ENCODE measurements at regions not wholly inside any gene's neighbourhood (a gene's known extent, or its start where the extent isn't known, plus 50 kb on each side); places are given as distances from the start of the nearest gene placed in this dataset.

- no peak for DNase-seq
Measured at GRCh38 chr9:7936996-7937395, 137.4 kb upstream of the DMAC1 start.

DNA sequence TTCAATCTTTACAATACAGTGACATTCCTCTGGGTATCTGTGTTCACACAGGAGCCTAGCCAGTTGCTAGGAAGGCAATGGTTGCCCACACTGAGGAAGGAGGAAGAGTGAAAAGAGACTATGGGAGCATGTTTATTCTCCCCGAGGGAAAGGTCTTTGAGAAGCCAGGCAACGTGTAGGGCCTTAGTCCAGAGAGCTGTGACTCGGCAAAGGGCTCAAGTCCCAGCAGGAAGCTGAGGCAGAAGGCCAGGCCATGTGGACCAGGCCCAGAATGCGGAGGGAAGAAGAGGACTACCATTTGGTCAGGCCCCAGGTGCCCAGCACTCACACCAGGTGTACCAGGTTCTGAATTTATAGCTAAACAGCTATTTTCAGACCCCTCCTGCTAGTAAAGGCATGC lies 136.6 kb upstream of the DMAC1 start:
- no peak for DNase-seq

GRCh38 chr9:7935681-7936080 lies 136.1 kb upstream of the DMAC1 start:
- DNase-seq: peak; percentile 66

- DNase-seq: no peak
Measured at GRCh38 chr9:7932767-7933166, 133.2 kb upstream of the DMAC1 start.

GRCh38 chr9:7930613-7931012 lies 131.0 kb upstream of the DMAC1 start:
- DNase-seq: no peak

DNA sequence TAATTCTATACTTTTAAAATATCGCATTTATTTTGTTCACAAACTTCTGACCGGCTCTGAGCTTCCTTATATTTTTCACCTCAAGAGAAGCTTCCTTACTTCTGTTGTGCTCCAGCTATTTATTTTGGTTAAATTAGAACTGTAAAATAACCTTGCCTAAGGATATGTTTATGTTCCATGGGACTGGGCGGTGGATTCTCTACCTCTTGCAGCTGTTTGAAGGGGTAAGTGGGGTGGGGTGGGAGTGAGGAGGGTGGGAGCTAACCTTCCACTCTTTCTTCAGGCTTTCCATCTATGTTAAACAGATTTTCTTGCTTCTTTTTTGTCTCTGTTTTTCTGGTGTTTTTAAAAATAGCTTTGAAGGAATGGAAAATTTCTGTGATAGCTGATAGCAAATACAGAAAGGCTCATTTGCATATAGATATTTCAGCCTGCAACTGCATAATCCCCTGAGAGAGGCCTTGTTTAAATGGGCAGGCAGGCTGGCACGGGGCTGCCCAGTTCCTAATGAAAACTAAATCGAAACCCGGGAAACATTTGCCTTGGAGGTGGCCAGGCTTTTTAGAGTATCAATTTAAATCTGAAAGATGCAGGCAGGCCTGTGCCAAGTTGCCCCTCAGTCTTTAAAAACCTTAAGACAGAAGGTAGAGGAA lies 122.1 kb upstream of the DMAC1 start:
- no peak for DNase-seq

- DNase-seq: no peak
Measured at GRCh38 chr9:7912037-7912535, 112.5 kb upstream of the DMAC1 start.

DNA sequence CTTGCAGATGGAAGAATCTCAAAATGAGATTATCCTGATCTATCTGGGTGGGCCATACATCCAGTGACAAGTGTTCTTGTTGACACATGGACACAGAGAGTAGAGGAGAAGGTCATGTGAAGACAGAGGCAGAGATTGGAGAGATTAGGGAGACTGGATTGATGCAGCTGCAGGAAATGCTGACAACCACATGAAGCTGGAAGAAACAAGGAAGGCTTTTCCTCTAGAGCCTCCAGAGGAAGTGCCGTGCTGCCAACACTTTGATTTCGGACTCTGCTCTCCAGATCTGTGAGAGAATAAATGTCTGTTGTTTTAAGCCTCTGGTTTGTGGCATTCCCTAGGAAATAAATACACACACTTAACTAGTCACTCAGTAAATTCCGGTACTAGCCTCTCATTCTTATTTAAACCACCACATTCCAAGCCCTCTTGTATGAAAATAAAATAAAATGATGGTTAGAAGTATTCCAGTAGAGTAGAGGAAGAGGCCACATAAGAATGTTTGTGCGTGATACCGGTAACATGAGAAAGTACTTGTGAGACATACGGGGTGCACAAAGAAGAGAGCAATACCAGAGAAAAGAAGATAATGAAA lies 110.9 kb upstream of the DMAC1 start:
- DNase-seq: no peak

DNA sequence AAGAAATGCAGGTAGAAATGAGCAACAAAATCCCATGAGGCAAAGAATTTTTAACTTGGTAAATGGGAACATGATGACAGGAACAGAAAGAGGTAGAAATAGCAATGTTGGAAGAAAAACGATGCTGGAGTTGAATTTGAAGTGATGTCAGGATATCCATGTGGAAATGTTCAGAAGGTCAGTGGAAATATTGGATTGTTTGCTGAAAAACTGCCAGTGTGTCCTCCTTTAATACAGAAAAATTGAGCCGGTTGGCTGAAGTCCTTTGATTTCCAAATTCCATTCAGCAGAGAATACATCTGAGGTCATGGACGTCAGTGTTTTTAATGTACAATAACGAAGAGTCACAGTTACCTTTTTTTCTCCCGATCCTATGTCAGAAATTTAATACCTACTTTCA lies 110.0 kb upstream of the DMAC1 start:
- DNase-seq: no peak

GRCh38 chr9:7907551-7908337 lies 108.2 kb upstream of the DMAC1 start:
- DNase-seq: no peak

GRCh38 chr9:7906783-7907550 lies 107.4 kb upstream of the DMAC1 start:
- DNase-seq: no peak

GRCh38 chr9:7901621-7902020 lies 102.0 kb upstream of the DMAC1 start:
- no peak for DNase-seq

- DNase-seq: no peak
Measured at GRCh38 chr9:7900541-7900940, 101.0 kb upstream of the DMAC1 start.

DNA sequence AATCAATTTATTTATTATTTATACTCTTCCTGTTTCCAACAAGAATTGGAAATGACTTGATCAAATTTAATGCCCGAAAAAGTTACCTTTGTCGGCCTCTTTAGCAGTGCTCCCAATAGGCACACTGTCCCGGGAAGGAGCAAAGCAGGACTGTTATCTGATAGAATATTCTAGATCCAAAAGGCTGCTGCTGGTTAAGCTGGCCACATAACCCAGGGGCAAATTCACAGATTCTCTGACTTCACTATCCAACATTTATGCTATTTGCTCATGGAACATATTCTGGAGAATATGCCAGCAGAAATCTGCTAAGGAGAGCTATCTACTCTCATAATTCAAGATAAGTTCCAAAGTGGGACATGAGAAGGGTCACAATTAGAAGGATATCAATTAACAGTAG lies 100.2 kb upstream of the DMAC1 start:
- DNase-seq: no peak

DNA sequence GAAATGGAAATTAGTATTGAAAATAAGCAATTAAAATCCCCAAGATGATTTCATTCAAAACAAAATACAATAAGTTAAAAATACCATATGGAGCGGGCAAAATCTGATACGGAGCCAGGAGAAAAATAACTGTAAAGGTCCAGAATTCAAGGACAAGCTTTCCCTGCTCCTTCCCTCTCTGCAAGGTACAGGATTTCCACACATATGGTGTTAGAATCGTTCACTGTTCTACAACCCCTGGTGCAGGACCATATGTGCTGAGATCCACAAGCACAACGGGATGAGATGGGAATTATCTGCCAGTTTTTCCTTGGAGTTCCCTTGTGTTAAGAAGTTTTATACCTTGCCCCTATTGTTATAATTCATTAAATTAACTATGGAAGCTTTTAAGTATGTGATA lies 94.7 kb upstream of the DMAC1 start:
- no peak for DNase-seq

GRCh38 chr9:7892975-7893374 lies 93.4 kb upstream of the DMAC1 start:
- no peak for DNase-seq

GRCh38 chr9:7879551-7880245 lies 80.1 kb upstream of the DMAC1 start:
- no peak for DNase-seq

DNA sequence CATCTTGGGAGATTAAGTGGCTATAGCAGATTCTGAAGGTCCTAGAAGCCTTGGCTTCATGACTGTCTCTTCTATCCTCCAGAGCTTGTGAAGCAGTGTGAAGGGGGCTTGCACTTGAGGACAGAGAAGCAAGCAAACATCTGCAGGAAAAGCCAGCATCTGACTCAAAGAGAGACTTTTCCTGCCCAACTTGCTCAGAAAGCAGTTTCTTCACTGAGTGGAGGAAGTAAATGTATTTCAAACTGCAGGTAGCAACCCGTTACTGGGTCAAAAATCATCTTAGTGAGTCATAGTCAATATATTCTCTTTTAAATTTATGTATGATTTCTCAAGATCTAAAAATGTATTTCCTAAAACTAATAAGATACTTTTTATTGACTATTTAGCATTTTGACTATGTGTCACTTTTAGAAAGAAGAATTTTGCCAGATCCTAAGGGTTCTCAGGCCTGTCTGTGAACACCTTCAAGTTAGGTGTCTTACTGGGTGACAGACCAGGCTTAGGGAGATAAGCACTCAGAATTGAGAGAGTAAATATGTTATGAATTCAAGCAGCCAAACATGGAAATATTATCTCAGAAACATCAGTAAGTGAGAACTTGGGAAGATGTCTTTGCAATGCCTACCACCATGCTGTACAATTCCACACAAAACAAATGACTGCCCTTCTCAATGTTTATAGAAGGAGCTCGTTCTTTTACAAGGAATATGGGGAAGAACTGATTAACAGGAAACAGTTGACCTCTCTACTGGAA lies 72.6 kb upstream of the DMAC1 start:
- no peak for DNase-seq

- no peak for DNase-seq
Measured at GRCh38 chr9:7869340-7869739, 69.8 kb upstream of the DMAC1 start.

DNA sequence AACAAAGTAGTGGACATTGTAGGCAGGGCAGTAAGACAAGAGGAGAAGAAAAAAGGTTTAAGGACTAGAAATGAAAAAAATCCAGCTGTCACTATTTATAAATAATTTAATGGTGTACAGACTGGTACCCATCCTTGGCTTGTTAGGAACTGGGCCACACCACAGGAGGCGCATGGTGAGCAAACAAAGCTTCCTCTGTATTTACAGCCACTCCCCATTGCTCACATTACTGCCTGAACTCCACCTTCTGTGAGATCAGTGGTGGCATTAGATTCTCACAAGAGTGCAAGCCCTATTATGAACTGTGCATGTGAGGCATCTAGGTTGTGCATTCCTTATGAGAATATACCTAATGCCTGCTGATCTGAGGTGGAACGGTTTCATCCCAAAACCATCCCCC lies 62.6 kb upstream of the DMAC1 start:
- DNase-seq: no peak

- DNase-seq: no peak
Measured at GRCh38 chr9:7861086-7861485, 61.5 kb upstream of the DMAC1 start.

GRCh38 chr9:7860335-7860709 lies 60.7 kb upstream of the DMAC1 start:
- no peak for DNase-seq
